Lower lobe of right lung (tissue), 2 donors: ENCODE measurements at regions not wholly inside any gene's neighbourhood (a gene's known extent, or its start where the extent isn't known, plus 50 kb on each side); places are given as distances from the start of the nearest gene placed in this dataset.

Experiments used
- ATAC-seq, 2 donors: fragments of 200-7000 bp; cut with Tn5 transposase; one replicate each; pipeline ENCODE4 v1.9.1; 2020 to 2022; ENCODE audit warnings: mild to moderate bottlenecking in 2 of 2, moderate library complexity in 2 of 2
- DNase-seq: peaks from one replicate; pipeline ENCODE4 v3.0.0-alpha.2; 2020
- H3K27ac ChIP-seq: fragments of 200-600 bp; one replicate; pipeline ENCODE4 v1.8.0; 2022
- H3K27me3 ChIP-seq: fragments of 200-600 bp; one replicate; pipeline ENCODE4 v1.8.0; 2022; ENCODE audit warnings: low read depth
- H3K36me3 ChIP-seq: fragments of 200-600 bp; one replicate; pipeline ENCODE4 v1.8.0; 2022; ENCODE audit warnings: mild to moderate bottlenecking
- H3K4me1 ChIP-seq: fragments of 200-600 bp; one replicate; pipeline ENCODE4 v1.8.0; 2022
- H3K4me3 ChIP-seq: fragments of 200-600 bp; one replicate; pipeline ENCODE4 v1.8.0; 2022; ENCODE audit warnings: mild to moderate bottlenecking
- H3K9me3 ChIP-seq: fragments of 200-600 bp; one replicate; pipeline ENCODE4 v1.8.0; 2022
- intact Hi-C: fragments of 100-400 bp; cut with DNase I; formaldehyde crosslinking; loops from one replicate; pipeline ENCODE4 v1.11.0; 2022
- TF ChIP-seq, protein P1 (sequence below): fragments of 200-600 bp; IDR thresholded peaks from one replicate; pipeline ENCODE4 v1.8.0; 2022; ENCODE audit warnings: antibody characterized with exemption, mild to moderate bottlenecking
- donor health status: DM: no; HTN: yes; CAD: no; lungs with severe emphysema.

DNA sequence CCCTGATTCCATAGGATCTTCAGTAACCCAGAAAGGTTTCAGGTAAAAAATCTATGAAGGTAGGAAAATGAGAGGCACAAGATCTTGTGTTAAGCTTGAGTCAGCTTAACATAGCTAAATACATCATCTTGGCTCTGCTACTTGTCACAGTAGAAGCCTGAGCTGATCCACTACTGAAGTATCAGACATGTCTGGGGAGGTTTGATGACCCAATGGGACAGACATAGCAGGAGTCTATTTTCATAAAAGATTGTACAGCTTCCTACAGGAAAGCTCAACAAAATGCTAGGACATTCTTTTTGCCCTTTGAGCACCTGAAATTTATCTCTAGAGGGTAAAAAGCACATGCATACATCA is 84.3 kb upstream of the FSHR start:
- H3K27me3 ChIP-seq, result no peaks in the 10 kb centered on the region
- H3K4me1 ChIP-seq, result no peaks in the 10 kb centered on the region
- no peak overlapping the region for H3K4me3 ChIP-seq
- no peaks in the 10 kb centered on the region for H3K9me3 ChIP-seq
- no peaks in the 10 kb centered on the region for H3K36me3 ChIP-seq
- H3K27ac ChIP-seq, result no peak overlapping the region
- DNase-seq (no peak), ATAC-seq (no peak)
- TF ChIP-seq, protein P1, sequence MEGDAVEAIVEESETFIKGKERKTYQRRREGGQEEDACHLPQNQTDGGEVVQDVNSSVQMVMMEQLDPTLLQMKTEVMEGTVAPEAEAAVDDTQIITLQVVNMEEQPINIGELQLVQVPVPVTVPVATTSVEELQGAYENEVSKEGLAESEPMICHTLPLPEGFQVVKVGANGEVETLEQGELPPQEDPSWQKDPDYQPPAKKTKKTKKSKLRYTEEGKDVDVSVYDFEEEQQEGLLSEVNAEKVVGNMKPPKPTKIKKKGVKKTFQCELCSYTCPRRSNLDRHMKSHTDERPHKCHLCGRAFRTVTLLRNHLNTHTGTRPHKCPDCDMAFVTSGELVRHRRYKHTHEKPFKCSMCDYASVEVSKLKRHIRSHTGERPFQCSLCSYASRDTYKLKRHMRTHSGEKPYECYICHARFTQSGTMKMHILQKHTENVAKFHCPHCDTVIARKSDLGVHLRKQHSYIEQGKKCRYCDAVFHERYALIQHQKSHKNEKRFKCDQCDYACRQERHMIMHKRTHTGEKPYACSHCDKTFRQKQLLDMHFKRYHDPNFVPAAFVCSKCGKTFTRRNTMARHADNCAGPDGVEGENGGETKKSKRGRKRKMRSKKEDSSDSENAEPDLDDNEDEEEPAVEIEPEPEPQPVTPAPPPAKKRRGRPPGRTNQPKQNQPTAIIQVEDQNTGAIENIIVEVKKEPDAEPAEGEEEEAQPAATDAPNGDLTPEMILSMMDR, result no peak
- intact Hi-C loops, result no loop called here

DNA sequence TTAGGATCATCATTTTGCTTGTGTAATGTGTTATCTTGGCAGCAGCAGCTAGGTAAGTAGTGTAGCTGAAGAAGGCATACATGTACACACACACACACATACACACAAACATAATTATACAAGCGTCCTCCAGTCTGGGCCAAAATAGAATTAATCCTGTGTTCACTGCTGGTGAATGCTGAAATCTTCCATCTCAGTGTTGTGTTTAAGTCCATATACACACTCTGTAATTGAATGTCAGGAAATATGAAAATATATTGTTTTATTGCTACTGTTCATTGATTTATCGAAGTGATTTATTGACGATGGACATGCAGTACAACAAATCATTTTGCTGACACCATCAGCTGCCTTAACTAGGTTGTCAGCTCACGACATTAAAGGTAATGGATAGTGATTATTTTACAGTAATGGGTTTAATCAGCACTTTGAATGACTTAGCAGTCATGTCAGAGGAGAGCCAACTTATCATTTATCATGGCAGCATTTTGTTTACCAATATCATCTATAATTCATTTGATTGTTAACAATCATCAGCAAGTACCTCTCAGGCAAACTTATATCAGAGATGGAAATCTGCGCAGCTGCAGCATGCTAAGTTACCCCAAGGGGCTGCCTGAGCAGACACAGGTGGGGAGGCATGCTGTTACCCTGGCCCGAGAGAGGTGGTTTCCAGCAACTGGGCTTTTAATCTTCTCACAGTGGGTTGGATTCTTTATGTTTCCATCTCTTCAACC is 83.7 kb upstream of the FSHR start:
- Histone ChIP-seq H3K4me3 (no peak overlapping the region), H3K4me1 (no peaks in the 10 kb centered on the region), H3K9me3 (no peaks in the 10 kb centered on the region), H3K27ac (no peak overlapping the region), H3K36me3 (no peaks in the 10 kb centered on the region), H3K27me3 (no peaks in the 10 kb centered on the region)
- TF ChIP-seq, protein P1, result no peak
- intact Hi-C loops, result no loop called here
- ATAC-seq (no peak), DNase-seq (no peak)

DNA sequence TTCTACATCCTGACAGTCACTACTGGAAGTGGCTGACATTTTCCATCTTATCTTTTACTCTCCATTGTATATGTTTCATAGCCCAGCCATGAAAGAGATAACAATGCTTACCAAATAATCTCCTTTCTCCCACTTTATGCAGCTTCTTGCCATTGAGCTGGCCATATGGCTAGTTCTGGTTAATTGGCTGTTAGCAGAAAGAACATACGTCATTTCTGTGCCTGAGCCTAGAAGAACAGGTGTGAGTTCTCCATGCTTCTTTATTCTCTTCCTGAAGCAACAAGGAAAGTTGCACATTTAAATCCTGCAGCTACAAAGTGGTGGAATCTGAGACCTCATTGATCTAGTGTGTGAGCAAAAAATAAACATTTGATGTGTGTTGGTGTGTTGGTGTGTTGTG is 82.0 kb upstream of the FSHR start:
- no peaks in the 10 kb centered on the region for H3K27me3 ChIP-seq
- ATAC-seq (no peak), DNase-seq (no peak)
- H3K36me3 ChIP-seq, result no peaks in the 10 kb centered on the region
- no peak overlapping the region for H3K27ac ChIP-seq
- no peak overlapping the region for H3K4me3 ChIP-seq
- no peaks in the 10 kb centered on the region for H3K9me3 ChIP-seq
- TF ChIP-seq, protein P1, result no peak
- H3K4me1 ChIP-seq, result no peaks in the 10 kb centered on the region
- intact Hi-C loops, result no loop called here

- no peak overlapping the region for H3K4me3 ChIP-seq
- H3K36me3 ChIP-seq, result no peaks in the 10 kb centered on the region
- no peaks in the 10 kb centered on the region for H3K9me3 ChIP-seq
- no peak overlapping the region for H3K27ac ChIP-seq
- ATAC-seq, result no peak
- TF ChIP-seq, protein P1, result no peak
- H3K4me1 ChIP-seq, result no peaks in the 10 kb centered on the region
- intact Hi-C loops, result no loop called here
- no peak for DNase-seq
- H3K27me3 ChIP-seq, result no peaks in the 10 kb centered on the region
Observed at GRCh38 chr2:49226360-49226759, 72.0 kb upstream of the FSHR start.

DNA sequence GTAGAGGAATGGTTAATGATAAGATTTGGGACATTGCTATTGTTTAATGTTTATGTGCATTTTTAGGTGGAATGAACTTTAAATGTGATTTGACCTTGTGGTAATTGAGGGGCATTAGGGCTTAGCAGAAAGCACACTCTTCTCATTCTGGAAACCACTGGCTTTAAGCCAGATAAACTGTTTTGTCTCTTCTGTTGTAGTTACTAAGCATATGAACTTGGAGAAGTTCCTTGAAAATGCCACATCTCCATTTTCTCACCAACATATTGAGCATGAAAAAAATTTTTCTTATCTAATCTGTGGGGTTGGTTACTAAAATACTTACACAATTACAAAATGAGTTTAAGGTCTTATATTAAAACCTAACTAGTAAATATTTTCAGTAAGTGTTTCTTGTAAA is 70.8 kb upstream of the FSHR start:
- Histone ChIP-seq H3K27ac (no peak overlapping the region), H3K4me1 (no peaks in the 10 kb centered on the region), H3K36me3 (no peaks in the 10 kb centered on the region), H3K9me3 (no peaks in the 10 kb centered on the region), H3K27me3 (no peaks in the 10 kb centered on the region), H3K4me3 (no peak overlapping the region)
- intact Hi-C loops, result no loop called here
- ATAC-seq (no peak), DNase-seq (no peak)
- TF ChIP-seq, protein P1, result no peak
